Smooth muscle cell (in vitro differentiated cells): ENCODE measurements at regions not wholly inside any gene's neighbourhood (a gene's known extent, or its start where the extent isn't known, plus 50 kb on each side); places are given as distances from the start of the nearest gene placed in this dataset.
A peak's percentile ranks its signal among the peaks of the same experiment; 100 is the strongest.

Source experiments
- DNase-seq: peaks from one replicate; lab custom pipeline; 2025; ENCODE audit not compliant: unreplicated experiment; lab: John Stamatoyannopoulos, UW
- H2AFZ ChIP-seq: fragments of 200-600 bp; sonication (generic); 2 replicates; pipeline ENCODE4 v1.6.0; 2016; ENCODE audit warnings: antibody characterized with exemption, low read depth, mild to moderate bottlenecking
- H3F3A ChIP-seq: fragments of 200-600 bp; sonication (generic); 2 replicates; pipeline ENCODE4 v1.6.0; 2017; ENCODE audit warnings: antibody characterized with exemption, low read depth
- H3K27ac ChIP-seq: fragments of 200-600 bp; sonication (generic); 2 replicates; pipeline ENCODE4 v1.5.1; 2016; ENCODE audit warnings: low read depth, mild to moderate bottlenecking
- H3K27me3 ChIP-seq: fragments of 200-600 bp; sonication (generic); 2 replicates; pipeline ENCODE4 v1.6.1; 2016; ENCODE audit warnings: low read depth, mild to moderate bottlenecking
- H3K36me3 ChIP-seq: fragments of 200-600 bp; sonication (generic); 2 replicates; pipeline ENCODE4 v1.5.1; 2016; ENCODE audit warnings: low read depth
- H3K4me1 ChIP-seq: fragments of 200-600 bp; sonication (generic); 2 replicates; pipeline ENCODE4 v1.5.1; 2016; ENCODE audit warnings: low read depth
- H3K4me2 ChIP-seq: fragments of 200-600 bp; sonication (generic); 2 replicates; pipeline ENCODE4 v1.6.0; 2016; ENCODE audit warnings: mild to moderate bottlenecking
- H3K4me3 ChIP-seq: fragments of 200-600 bp; sonication (generic); 2 replicates; pipeline ENCODE4 v1.5.1; 2016; ENCODE audit warnings: mild to moderate bottlenecking
- H3K79me2 ChIP-seq: fragments of 200-600 bp; sonication (generic); 2 replicates; pipeline ENCODE4 v1.6.0; 2016; ENCODE audit warnings: low read depth, mild to moderate bottlenecking
- H3K9ac ChIP-seq: fragments of 200-600 bp; sonication (generic); 2 replicates; pipeline ENCODE4 v1.6.0; 2016; ENCODE audit warnings: low read depth
- H3K9me3 ChIP-seq: fragments of 200-600 bp; sonication (generic); replicated peaks from 2 replicates; pipeline ENCODE4 v1.5.1; 2016; ENCODE audit warnings: low read depth
- H4K20me1 ChIP-seq: fragments of 200-600 bp; sonication (generic); 2 replicates; pipeline ENCODE4 v1.6.0; 2016; ENCODE audit warnings: low read depth
- CTCF ChIP-seq: fragments of 200-600 bp; sonication (generic); IDR thresholded peaks from 2 replicates; pipeline ENCODE4 v1.5.1; 2017; ENCODE audit warnings: borderline replicate concordance, mild to moderate bottlenecking, antibody characterized with exemption; ENCODE audit not compliant: insufficient read depth, poor library complexity, severe bottlenecking
- WGBS: methylation state at CpG from one replicate; pipeline ENCODE4 v1.1.7; 2016; ENCODE audit warnings: low lambda C conversion rate; 5-methylcytosine and 5-hydroxymethylcytosine counted together

DNA sequence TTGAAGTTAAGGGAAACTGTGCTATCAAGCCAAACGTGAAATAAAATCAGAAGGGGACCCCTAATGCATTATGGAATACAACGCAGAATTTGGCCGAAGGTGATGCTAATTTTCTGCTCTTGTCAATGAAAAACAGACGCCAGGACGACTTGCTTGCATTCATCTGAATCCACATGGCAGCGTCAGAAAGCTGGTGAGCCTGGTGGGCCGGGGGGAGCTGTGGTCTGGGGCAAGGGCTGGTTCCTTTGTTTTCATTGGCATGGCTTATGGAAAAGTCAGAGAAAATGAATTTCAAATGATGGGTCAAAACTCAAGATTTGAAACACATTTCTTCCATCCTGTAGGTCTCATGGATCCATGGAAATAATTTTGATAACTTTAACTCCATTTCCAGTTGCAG is 86.4 kb upstream of the RUNX1 start:
- no peaks in the 10 kb centered on the region for H3K27me3 ChIP-seq
- H3K9me3 ChIP-seq = no peaks in the 10 kb centered on the region
- no peak for DNase-seq
- H3K4me2 ChIP-seq = no peak overlapping the region
- peaks cover 20% of the 10 kb centered on the region for H3F3A ChIP-seq
- no peak overlapping the region for H3K4me3 ChIP-seq
- no peaks in the 10 kb centered on the region for H3K79me2 ChIP-seq
- H3K27ac ChIP-seq = peak overlapping the region; percentile 98
- H3K36me3 ChIP-seq = no peaks in the 10 kb centered on the region
- no peaks in the 10 kb centered on the region for H4K20me1 ChIP-seq
- no peak for TF ChIP-seq CTCF
- H3K4me1 ChIP-seq = peaks cover 17% of the 10 kb centered on the region
- WGBS = 92% methylated on average over 7 of the region's 7 CpGs
- no peak overlapping the region for H2AFZ ChIP-seq
- H3K9ac ChIP-seq = no peak overlapping the region

GRCh38 chr21:35134309-35134708 is 85.2 kb upstream of the RUNX1 start:
- TF ChIP-seq CTCF = no peak
- no peak for DNase-seq

DNA sequence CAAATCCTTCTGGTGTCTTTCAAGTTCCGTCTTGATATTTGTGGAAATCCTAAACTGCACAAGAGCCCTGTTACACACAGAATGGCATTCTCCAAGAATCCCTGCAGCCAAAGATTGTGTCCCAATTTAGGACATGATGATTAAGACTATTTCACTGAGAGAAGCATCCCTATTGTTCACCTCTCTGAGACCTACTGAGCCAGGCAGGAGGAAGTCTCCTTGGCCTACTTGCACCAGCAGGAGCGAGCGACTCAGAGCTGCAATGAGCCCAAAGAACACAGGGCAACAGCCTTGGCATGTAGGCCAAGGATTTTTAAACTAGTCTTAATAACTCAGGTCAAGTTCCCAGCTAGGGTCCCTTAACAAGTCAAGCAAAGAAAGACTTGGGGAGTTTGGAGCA is 79.4 kb upstream of the RUNX1 start:
- Histone ChIP-seq H3K36me3 (no peaks in the 10 kb centered on the region), H3K27ac (no peak overlapping the region), H3K79me2 (no peaks in the 10 kb centered on the region), H3K4me1 (no peaks in the 10 kb centered on the region), H3F3A (no peaks in the 10 kb centered on the region), H3K27me3 (no peaks in the 10 kb centered on the region), H3K4me2 (no peak overlapping the region), H4K20me1 (no peaks in the 10 kb centered on the region), H3K9ac (no peak overlapping the region), H2AFZ (no peak overlapping the region), H3K9me3 (peaks cover 7% of the 10 kb centered on the region), H3K4me3 (no peak overlapping the region)
- TF ChIP-seq CTCF = no peak
- DNase-seq = no peak
- WGBS = 100% methylated on average over 3 of the region's 3 CpGs

More at GRCh38 chr21:35134309-35134708, 85.2 kb upstream of the RUNX1 start:
- Histone ChIP-seq H3K27me3 (no peaks in the 10 kb centered on the region), H4K20me1 (no peaks in the 10 kb centered on the region), H3K9ac (no peak overlapping the region), H3K36me3 (no peaks in the 10 kb centered on the region), H3K79me2 (no peaks in the 10 kb centered on the region), H3F3A (peaks cover 17% of the 10 kb centered on the region), H3K4me3 (no peak overlapping the region), H3K27ac (no peak overlapping the region), H3K4me1 (peaks cover 17% of the 10 kb centered on the region), H3K9me3 (no peaks in the 10 kb centered on the region), H2AFZ (no peak overlapping the region), H3K4me2 (no peak overlapping the region)
- WGBS = 89% methylated on average over 2 of the region's 2 CpGs

DNA sequence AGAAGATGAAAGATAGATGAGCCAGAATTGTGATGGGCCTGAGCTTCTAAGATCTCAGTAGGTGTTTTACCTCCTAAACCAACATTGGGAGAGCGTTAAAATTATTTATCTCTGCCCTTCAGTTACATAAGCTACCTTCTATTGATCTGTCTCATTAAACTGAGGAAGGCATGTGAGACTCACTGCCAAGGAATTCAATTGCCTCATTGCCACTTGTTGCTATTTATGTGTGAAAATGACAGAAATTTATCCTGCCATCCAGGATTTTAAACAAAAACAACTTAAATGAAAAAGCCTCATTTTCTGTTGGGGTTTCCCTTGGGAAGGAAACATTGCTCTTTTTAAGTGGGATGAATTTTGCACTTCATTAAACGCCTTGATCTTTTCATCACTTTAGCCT is 78.7 kb upstream of the RUNX1 start:
- H3K79me2 ChIP-seq = no peaks in the 10 kb centered on the region
- H2AFZ ChIP-seq = no peak overlapping the region
- 84% methylated on average over 2 of the region's 2 CpGs for WGBS

More for the DNA sequence above, 78.7 kb upstream of the RUNX1 start:
- Histone ChIP-seq H3K4me1 (no peaks in the 10 kb centered on the region), H3F3A (no peaks in the 10 kb centered on the region), H3K36me3 (no peaks in the 10 kb centered on the region), H3K9me3 (peaks cover 7% of the 10 kb centered on the region), H4K20me1 (no peaks in the 10 kb centered on the region), H3K27me3 (no peaks in the 10 kb centered on the region), H3K9ac (no peak overlapping the region), H3K27ac (no peak overlapping the region), H3K4me2 (no peak overlapping the region), H3K4me3 (no peak overlapping the region)
- no peak for DNase-seq
- no peak for TF ChIP-seq CTCF
